ENCODE measurements at regions not wholly inside any gene's neighbourhood (a gene's known extent, or its start where the extent isn't known, plus 50 kb on each side); places are given as distances from the start of the nearest gene placed in this dataset.

DNA sequence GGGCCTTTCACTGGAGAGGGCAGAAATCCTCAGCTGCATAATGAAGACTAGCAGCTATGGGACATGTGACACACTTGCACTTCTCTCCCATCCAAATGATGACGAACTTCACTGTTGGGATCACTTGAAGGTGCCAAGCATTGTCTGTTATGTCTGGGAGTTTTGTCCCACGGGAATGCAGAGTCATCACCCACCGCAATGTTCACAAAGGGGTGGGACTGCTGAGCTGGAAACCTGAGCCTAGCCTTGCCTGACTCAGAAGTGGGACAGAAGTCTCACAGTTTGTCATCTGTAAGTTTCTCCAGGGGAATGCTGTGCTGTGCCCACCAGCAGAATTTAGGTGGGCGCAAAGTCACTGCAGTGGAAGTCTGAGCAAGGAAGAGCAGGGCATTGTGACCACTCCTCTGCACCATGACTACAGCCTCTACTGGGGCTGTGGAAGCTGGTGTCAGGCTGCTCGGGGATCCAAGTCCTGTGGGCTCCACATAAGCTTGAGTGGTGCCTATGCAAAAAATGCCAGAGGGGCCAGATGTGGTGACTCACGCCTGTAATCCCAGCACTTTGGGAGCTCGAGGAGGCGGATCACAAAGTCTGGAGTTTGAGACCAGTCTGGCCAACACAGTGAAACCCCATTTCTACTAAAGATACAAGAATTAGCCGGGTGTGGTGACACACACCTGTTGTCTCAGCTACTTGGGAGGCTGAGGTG, 472.0 kb upstream of the CNTNAP2 start:
- DNase-seq = no peak

DNA sequence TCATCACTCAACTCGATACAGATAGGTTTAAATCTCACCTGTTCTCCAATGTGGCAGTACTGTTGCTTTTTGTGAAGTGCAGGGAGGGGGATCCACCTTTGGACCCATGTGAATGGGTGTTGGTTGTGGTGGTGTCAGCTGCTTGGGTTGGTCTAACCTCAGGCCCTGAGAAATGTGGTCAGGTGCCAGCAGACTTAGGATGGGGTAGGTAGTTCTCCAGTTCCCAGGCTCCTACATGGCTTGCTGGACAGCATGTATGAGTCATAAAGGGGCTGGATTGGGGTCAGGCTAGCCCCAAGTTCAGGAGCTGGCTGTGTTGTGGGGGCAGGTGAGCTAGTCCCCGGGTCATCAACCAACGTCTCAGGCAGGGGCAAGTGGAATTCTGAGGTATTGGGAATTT, 472.6 kb upstream of the CNTNAP2 start:
- no peak for DNase-seq

DNA sequence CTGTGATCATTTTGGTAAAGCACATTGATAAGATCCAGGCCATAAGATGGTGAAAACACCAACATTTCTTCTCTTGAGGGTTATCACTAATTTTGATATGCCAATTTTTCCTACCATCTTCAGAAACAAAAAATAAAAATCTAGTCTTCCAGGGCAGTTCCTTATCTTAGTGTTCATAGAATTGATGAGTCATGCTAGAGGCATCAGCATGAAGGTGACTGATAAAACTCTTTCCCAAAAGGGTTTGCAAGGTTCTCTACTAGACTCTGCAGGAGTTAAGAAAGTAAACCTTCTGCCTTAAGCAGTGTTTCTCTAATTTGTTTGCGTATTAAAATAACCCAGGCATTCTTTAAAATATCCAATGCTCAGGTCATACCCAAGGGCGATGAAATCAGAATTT, 483.1 kb upstream of the CNTNAP2 start:
- DNase-seq = no peak

DNA sequence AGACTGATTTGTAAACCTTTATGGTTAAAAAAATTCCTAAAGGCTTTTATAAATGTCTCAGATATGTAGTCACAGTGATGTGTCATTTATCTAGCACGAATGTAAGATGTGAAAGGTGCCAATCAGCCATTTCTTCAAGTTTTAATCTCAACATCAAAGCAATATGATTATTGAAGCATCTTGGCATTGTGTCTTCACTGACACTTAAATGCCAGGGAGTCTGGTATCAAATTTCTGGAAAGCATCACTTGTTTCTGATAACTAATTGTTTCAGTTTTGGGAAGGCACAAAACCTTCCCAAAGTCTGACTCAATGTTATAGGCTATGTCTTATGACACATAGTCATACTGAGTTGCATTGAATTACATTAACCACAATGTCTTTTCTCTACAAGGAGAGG, 492.0 kb upstream of the CNTNAP2 start:
- DNase-seq = no peak

DNA sequence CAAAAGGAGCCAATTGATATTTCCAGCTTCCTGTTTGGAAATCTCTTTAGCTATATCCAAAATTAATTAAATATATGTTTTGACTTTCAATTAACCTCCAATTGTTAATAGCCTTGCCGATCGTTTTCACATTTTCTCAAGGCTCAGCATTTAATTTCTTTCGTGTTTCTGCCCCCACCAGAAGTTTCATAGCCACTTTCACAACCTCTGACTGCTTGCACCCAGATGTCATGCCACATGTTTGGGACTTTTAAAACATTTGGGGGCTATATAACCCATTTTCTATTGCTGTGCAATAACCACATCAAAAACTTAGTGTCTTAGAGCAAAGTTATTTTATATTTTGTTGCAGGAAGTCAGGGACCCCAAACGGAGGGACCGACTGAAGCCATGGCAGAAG, 510.6 kb upstream of the CNTNAP2 start:
- DNase-seq = no peak

DNA sequence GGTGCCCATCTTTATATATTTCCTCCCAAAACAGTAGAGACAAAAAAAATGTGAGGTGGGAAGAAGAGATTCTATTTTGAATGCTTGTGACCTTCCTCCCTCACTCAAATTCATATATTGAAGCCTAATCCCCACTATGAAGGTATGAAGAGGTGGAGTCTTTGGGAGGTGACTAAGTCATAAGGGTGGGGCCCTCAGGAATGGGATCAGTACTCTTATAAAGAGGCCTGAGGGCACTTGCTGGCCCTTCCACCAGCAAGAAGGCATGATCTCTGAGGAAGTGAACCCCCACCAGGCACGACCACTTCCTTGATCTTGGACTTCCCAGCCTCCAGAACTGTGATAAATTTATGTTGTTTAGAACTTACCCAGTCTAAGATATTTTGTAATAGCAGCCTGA, 517.2 kb upstream of the CNTNAP2 start:
- DNase-seq = no peak

DNA sequence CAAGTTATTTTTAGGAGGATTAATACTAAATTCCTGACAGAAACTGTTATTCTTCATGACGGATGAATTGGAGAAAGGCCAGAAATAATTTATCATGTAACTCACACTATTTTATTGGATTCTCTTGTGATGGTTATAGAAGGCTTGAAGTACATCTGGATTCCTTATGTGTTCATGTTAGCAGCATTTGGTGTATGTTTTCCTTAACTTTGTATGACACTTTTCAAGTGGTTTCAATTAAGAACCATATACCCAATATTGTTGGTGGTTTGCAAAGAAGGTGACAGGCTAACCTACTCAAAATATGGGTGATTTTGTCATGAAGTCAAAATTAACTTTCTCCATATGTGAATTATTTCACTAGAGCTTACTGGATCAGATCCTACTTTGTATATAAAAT, 532.2 kb upstream of the CNTNAP2 start:
- no peak for DNase-seq

DNA sequence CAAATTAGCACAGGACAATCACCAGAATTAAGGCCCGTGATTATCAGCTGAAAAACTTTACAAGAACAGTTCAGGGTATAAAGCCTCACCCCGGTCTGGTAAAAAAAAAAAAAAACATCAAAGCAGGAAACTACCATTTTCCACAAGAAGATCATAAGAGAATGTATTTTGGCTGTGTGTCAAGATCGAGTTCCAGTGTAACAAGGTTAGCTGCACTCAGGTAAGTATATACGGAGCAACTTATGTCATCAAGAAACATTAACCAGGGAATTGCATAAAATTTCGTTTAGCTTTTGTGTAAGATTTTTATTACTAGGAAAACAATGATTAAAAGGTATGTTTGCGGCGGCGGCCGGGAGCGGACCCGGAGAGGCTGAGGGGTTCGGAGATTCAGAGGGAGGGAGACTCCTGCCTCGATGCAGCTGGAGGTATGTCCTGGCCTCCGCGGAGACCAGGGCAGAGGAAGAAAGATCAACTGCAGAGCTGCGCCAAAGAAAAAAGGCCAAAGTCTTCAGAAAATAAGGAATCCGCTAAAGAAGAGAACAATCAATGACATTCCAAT, 533.8 kb upstream of the CNTNAP2 start:
- no peak for DNase-seq

DNA sequence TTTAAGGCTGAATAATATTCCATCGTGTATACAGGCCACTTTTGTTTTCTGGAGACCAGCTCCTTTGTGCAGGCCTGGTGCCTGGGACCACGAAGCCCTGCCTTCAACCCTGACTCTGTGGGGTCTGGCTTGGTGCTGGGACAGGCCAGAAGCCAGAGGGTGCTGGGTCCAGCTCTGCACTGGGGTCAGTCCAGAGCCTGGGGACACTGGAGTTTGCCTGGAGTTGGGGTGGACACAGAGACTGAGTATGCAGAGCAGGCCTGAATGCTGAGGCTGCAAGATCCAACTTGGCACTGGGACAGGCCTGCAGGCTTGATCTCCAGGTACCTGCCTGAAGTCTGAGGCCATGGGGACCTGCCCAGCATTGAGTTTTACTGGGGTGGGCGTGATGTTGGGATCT, 558.8 kb upstream of the CNTNAP2 start:
- DNase-seq = no peak

DNA sequence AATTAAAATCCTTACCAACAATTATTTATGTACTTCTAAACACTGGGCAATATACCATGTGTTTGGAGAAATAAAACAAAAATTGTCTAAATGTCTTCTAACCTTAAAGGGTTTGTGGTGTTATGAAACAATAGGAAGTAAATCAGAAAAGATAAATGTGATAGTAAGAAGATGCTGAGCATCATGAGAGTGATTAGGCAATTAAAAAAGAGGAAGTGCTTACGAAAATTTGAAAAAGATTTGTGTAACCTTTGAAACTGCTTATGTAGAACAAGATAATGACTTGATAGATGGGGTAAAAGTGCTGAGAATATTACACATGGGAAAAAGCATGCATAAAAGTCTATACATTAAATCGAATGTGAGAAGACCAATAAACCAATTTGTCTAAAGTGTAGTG, 573.4 kb upstream of the CNTNAP2 start:
- no peak for DNase-seq

DNA sequence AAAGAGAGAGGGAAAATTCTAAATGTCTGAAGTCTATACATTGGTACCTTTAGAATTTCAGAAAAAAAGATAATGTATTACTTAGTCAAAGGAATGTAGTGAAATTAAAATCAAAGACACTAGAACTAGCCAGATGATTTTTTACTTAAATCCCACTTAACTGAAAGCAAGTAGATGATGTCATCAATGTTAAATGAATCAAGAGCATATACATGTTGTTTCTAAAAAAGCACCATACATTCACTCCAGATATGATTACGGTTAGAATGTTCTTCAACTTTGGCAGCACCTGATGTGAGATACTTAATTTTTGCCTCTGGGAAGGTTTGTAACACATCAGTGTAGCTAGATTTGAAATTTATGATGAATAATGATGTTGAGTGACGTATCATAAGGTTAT, 576.7 kb upstream of the CNTNAP2 start:
- no peak for DNase-seq

DNA sequence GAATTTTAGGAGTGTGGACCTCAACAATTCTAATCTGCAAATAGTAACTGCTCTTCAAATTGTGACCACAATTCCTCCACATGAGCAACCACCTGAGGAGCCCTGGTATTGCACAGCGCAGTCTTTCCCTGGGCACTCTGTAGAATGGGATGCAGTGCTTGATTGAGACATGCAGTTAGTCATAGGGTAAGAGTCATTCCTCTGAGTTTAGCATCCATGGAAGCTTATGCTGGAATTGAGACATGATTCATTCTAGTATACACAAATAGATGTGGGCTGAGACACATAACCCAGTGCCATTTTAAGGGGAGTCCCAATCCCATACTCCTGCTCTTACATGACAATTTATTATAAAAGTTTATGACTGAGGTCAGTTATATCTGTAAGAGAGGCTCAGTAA, 582.3 kb upstream of the CNTNAP2 start:
- DNase-seq = no peak

DNA sequence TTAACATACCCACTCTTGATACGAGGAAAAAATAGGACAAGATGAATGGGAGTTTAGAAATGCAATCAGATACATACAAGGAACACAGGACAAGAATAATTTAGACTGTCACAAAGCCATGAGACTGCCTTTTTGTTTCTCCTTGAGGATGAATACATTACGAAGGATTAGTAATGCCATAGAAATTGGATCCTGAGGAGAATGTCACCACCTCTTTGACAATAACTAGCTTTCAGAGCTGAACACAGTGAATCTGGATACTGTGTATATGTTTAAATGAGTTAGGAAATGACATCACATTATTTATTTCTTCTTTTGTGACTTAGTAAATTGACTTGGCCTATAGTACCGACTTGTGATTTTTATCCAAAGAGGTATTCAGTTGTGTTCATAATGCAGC, 596.3 kb upstream of the CNTNAP2 start:
- DNase-seq = no peak

DNA sequence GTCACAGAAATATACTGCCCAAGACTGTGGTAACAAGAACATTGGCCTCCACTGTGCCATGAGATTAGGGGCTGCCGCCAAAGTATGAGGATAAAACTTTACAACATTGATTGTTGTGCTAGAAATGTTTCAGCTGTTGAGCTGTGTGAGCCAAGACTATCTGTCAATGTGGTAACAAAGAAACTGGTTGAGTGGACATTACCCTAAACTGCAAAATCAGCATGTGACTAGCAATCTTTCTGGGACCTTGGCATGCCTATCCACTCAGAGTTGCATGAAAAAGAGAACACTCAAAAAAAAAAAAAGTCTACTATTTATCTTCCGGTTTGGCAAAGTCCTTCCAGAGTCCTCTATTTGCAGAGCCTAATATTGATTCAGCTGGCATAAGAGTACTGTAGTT, 605.6 kb upstream of the CNTNAP2 start:
- DNase-seq = no peak

DNA sequence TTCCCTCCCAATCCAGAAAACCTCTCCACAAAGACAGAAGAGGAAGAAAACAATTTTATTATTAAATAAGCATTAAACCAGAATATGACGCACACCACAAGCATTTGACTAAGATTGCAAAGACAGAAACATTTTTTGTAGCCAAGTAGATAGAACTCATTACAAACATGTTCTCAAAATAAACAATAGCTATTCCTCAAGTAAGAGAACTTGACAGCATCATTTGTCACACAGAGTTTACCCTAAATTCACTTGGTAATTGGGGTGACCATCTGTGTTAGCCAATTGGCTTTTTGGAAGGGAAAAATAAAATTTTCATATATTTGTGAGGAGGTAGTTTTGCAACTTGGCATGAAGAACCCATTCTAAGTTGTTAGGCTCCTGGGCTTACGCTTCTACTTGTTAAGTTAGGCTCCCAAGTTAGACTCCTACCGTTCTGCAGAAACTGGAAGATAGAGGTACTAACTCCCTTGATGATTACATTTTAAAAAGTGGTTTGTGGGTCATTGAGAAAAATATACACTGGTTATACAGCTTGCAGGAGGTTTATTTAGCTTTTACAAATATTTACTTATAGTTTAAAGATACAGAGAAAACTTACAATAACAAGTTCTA, 618.6 kb upstream of the CNTNAP2 start:
- DNase-seq = no peak

DNA sequence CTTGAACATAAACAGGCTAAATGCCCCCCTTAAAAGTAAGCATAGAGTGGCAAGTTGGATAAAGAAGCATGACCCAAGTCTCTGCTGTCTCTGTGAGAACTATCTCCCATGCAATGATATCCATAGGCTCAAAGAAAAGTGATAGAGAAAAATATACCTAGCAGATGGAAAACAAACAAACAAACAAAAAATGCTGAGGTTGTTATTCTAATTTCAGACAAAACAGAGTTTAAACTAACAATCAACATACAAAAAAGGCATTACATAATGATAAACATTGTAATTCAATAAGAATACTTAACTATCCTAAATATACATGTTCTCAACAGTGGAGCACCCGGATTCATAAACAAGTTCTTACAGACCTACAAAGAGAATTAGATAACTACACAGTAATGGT, 626.2 kb upstream of the CNTNAP2 start:
- no peak for DNase-seq

DNA sequence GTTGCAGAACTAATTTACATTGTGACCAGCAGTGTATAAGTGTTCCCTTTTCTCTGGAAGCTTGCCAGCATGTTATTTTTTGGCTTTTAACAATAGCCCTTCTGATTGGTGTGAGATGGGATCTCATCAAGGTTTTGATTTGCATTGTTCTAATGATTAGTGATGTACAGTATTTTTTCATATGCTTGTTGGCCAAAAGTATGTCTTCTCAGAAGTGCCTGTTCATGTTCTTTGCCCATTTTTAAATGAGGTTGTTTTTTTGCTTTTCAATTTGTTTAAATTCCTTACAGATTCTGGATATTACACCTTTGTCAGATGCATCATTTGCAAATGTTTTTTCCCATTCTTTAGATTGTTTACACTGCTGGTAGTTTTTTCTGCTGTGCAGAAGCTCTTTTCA, 627.0 kb upstream of the CNTNAP2 start:
- DNase-seq = no peak

DNA sequence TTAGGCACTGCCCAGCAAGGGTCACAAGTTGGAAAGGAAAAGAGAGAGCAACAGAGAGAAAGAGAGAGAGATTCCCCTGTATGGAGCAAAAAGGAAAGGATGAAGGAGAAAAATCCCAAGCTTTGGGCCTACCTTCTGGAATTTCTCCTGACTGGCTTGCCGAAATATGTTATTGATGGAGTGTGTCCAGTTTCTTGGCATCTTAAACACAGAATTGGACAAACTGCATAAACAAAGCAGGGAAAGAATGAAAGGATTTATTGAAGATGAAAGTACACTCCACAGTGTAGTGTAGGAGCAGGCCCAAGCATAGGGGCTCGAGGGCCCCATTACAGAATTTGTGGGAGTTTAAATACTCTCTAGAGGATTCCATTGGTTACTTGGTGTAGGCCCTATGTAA, 627.8 kb upstream of the CNTNAP2 start:
- no peak for DNase-seq

DNA sequence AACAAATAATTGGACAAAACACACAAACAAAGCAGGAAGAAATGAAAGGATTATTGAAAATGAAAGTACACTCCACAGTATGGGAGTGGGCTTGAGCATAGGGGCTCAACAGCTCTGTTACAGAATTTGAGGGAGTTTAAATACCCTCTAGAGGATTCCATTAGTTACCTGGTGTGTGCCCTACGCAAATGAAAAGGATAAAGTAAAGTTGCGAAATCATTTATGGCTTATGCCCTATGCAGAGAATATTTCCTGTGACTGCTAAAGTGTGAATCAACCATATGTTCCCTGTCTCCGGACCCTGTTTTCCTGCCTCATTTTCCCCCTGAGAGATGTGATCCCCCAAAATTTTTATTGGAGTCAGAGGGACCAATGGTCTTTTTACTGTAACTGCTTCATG, 634.6 kb upstream of the CNTNAP2 start:
- no peak for DNase-seq

DNA sequence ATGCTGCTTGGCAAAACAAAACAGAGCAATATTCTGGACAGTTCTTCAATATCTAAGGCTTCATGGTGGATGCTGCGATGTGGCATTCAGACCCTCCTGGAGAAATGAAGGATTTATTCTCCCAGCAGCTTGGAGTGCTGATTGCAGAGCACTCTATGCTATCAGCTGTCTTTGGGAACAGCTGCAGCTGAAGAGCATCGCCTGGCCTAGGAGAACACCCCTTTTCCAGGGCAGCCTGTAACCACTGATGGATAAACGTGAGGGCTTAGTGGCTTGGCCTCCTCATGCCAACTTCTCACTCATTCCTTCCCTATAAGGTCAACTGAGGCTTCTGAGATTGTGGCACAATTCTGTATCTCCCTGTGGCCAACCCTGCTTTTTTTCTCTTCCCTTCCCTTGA, 638.1 kb upstream of the CNTNAP2 start:
- DNase-seq = no peak

DNA sequence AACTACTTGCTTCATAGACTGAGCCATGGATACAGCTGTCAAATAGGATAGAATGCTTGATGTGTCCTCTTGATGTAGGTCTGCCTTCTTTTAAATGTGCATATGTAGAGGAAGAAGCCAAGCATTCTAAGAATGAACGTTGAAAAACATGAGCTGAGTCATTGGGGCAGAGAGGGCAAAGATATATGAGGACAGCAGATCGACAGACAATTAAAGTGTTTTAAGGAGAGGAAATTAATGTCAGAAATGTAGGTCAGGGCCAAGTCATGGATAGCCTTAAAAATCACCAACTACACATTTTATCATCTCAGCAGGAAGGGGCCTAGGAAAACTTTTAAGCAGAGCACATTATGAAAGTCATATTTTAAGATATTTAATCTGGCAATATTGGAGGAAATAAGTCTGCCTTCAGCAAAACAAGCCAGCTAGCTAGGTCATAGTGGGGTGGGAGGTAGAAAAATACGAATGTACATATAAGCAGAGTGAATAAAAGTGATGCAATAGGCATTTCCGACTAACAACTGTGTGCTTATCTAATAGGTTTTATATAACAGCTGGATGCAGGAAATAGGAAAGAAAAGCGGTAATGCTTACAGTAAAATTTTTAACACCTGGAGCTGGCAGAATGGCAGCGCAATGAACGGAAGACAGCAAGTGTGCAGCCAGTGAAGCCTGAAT, 638.3 kb upstream of the TPK1 start:
- DNase-seq = no peak

DNA sequence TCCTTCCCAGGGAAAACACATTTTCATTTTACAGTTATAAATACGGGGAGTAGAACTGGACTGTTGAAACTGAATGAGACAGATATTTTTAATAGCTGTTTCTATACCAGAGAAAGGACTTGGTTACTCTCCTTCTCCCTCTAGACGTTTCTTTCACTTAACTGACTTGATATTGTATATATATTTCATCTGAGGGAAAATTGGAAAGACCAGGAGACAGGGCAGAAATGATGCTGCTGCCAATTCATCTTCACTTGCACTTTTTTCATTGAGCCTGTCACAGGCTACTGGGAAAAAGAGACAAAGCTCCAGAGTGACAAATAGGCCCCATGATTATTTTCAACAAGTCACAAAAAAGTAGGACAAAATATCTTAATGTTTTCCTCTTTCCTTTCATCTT, 636.0 kb upstream of the TPK1 start:
- no peak for DNase-seq

DNA sequence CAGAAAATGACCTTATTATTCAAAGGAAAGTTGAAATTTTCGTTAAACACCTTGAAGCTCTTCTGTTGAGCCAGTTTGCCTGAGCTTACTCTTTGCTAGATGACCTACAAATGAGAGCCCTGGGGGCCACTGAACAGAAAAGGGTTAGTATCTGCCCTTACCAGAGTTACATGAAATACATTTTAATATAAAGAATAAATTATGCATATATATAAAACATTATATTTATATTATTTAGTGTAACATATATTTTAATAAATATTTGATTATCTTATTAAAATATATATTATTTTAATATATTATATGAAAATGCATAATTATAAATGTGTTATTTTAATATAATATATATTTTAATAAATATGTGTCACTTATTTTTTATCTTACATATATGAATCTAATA, 628.4 kb upstream of the TPK1 start:
- no peak for DNase-seq

DNA sequence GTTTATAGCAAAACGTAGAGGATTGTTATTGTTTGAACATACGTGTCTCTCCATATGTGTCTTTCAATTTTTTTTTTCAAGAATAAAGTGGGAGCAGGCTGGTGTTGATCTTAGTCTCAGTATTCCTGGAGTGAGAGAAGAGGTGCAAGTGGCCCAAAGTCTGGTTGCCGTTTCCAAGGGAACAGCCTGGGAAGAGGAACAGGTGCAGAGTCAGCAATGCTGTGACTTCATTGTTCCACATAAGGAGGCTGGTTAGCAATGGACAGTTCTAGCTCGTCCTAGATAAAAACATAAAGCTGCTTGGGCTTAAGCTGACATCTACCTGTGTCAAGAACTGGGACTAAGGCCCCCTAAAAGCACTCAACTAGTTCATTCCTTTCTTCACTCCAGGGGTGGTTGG, 626.6 kb upstream of the TPK1 start:
- no peak for DNase-seq

Data from T-helper 2 cell (primary cell).